ENCODE measurements at regions not wholly inside any gene's neighbourhood (a gene's known extent, or its start where the extent isn't known, plus 50 kb on each side); places are given as distances from the start of the nearest gene placed in this dataset.

DNA sequence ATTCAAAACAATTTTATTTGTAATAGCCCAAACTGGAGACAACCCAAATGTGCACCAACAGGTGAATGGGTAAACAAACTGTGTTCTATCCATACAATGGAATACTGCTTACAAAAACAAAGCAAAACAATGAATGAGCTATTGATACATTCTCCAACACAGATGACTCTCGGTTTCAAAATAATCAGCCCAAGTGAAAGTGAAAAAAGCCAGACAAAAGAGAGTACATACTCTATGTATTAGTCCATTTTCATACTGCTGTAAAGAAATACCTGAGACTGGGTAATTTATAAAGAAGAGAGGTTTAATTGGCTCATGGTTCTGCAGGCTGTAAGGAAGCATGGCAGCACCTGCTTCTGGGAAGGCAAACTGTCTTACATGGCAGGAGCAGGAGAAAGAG, 65.2 kb upstream of the LRCH1 start:
- Histone ChIP-seq H3K4me1 (ENCODE audit: low read length) (no peaks in the 10 kb centered on the region), H4K20me1 (ENCODE audit: insufficient read depth, low read depth, low read length) (no peaks in the 10 kb centered on the region)

GRCh38 chr13:46486270-46486669, 66.7 kb upstream of the LRCH1 start:
- no peak overlapping the region for H3K9ac ChIP-seq (ENCODE audit: low read length)
- H3K9me2 ChIP-seq (replicated peaks; ENCODE audit: insufficient read depth, low read length): no peaks in the 10 kb centered on the region
- H2AFZ ChIP-seq (ENCODE audit: low read length): no peak overlapping the region
- peaks cover 20% of the 10 kb centered on the region for H3K9me3 ChIP-seq (ENCODE audit: low read length)
- H3K79me2 ChIP-seq (ENCODE audit: low read length): no peaks in the 10 kb centered on the region
- no peak overlapping the region for H3K27ac ChIP-seq (ENCODE audit: low read length)
- no peaks in the 10 kb centered on the region for H4K20me1 ChIP-seq (ENCODE audit: insufficient read depth, low read depth, low read length)
- H3K27me3 ChIP-seq (ENCODE audit: low read length): 0 out of 2 replicates have a peak, but pooled peaks cover 3% of the 10 kb centered on the region
- no peak overlapping the region for H3K4me2 ChIP-seq (ENCODE audit: low read depth, low read length, poor library complexity, severe bottlenecking)
- no peak for DNase-seq
- H3K4me1 ChIP-seq (ENCODE audit: low read length): no peaks in the 10 kb centered on the region
- H3K4me3 ChIP-seq (ENCODE audit: low read length): no peak overlapping the region
- H3K36me3 ChIP-seq (ENCODE audit: insufficient read depth, low read length): no peaks in the 10 kb centered on the region

More for the DNA sequence above, 65.2 kb upstream of the LRCH1 start:
- Histone ChIP-seq H3K27me3 (ENCODE audit: low read length) (0 out of 2 replicates have a peak, but pooled peaks cover 3% of the 10 kb centered on the region), H3K4me3 (ENCODE audit: low read length) (no peak overlapping the region), H3K79me2 (ENCODE audit: low read length) (no peaks in the 10 kb centered on the region), H3K9me3 (ENCODE audit: low read length) (peaks cover 20% of the 10 kb centered on the region), H2AFZ (ENCODE audit: low read length) (no peak overlapping the region), H3K27ac (ENCODE audit: low read length) (no peak overlapping the region), H3K4me2 (ENCODE audit: low read depth, low read length, poor library complexity, severe bottlenecking) (no peak overlapping the region), H3K9ac (ENCODE audit: low read length) (no peak overlapping the region), H3K9me2 (replicated peaks; ENCODE audit: insufficient read depth, low read length) (no peaks in the 10 kb centered on the region), H3K36me3 (ENCODE audit: insufficient read depth, low read length) (no peaks in the 10 kb centered on the region)
- DNase-seq: no peak

DNA sequence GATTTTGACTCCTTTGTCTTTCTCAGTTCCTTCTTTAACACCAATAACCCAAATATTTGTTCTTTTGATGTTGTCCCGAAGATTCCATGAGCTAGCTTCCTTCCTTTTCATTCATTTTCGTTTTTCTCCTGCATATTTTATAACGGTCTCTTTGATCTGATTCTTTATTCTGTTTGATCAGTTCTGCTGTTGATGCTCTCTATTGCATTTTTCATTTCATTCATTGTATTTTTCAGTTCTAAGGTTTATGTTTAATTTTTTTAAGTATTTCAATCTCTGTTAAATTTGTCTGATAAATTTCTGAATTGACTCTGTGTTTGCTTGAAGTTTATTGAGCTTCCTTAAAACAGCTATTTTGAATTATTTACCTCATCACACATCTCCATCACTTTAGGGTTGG, 68.4 kb upstream of the LRCH1 start:
- Histone ChIP-seq H3K27ac (ENCODE audit: low read length) (no peak overlapping the region), H3K36me3 (ENCODE audit: insufficient read depth, low read length) (no peaks in the 10 kb centered on the region), H3K79me2 (ENCODE audit: low read length) (no peaks in the 10 kb centered on the region), H3K4me2 (ENCODE audit: low read depth, low read length, poor library complexity, severe bottlenecking) (no peak overlapping the region), H3K9me3 (ENCODE audit: low read length) (peaks cover 20% of the 10 kb centered on the region), H3K4me1 (ENCODE audit: low read length) (no peaks in the 10 kb centered on the region), H3K4me3 (ENCODE audit: low read length) (no peak overlapping the region), H3K9ac (ENCODE audit: low read length) (no peak overlapping the region), H3K9me2 (replicated peaks; ENCODE audit: insufficient read depth, low read length) (no peaks in the 10 kb centered on the region), H2AFZ (ENCODE audit: low read length) (no peak overlapping the region), H3K27me3 (ENCODE audit: low read length) (0 out of 2 replicates have a peak, but pooled peaks cover 3% of the 10 kb centered on the region), H4K20me1 (ENCODE audit: insufficient read depth, low read depth, low read length) (no peaks in the 10 kb centered on the region)
- DNase-seq: peak; percentile 42

- Histone ChIP-seq H3K79me2 (ENCODE audit: low read length) (no peaks in the 10 kb centered on the region), H2AFZ (ENCODE audit: low read length) (no peak overlapping the region), H3K27ac (ENCODE audit: low read length) (no peak overlapping the region), H3K4me1 (ENCODE audit: low read length) (no peaks in the 10 kb centered on the region), H3K27me3 (ENCODE audit: low read length) (no peaks in the 10 kb centered on the region), H3K9me3 (ENCODE audit: low read length) (peaks cover 15% of the 10 kb centered on the region), H3K9me2 (replicated peaks; ENCODE audit: insufficient read depth, low read length) (no peaks in the 10 kb centered on the region), H4K20me1 (ENCODE audit: insufficient read depth, low read depth, low read length) (no peaks in the 10 kb centered on the region), H3K4me2 (ENCODE audit: low read depth, low read length, poor library complexity, severe bottlenecking) (no peak overlapping the region), H3K9ac (ENCODE audit: low read length) (no peak overlapping the region), H3K4me3 (ENCODE audit: low read length) (no peak overlapping the region), H3K36me3 (ENCODE audit: insufficient read depth, low read length) (no peaks in the 10 kb centered on the region)
- no peak for DNase-seq
Observed at GRCh38 chr13:46481166-46481565, 71.8 kb upstream of the LRCH1 start.

- H3K9ac ChIP-seq (ENCODE audit: low read length): no peak overlapping the region
- no peaks in the 10 kb centered on the region for H4K20me1 ChIP-seq (ENCODE audit: insufficient read depth, low read depth, low read length)
- no peaks in the 10 kb centered on the region for H3K79me2 ChIP-seq (ENCODE audit: low read length)
- DNase-seq: no peak
- no peaks in the 10 kb centered on the region for H3K27me3 ChIP-seq (ENCODE audit: low read length)
- no peaks in the 10 kb centered on the region for H3K9me2 ChIP-seq (replicated peaks; ENCODE audit: insufficient read depth, low read length)
- no peaks in the 10 kb centered on the region for H3K4me1 ChIP-seq (ENCODE audit: low read length)
- no peak overlapping the region for H3K4me3 ChIP-seq (ENCODE audit: low read length)
- no peak overlapping the region for H2AFZ ChIP-seq (ENCODE audit: low read length)
- H3K9me3 ChIP-seq (ENCODE audit: low read length): peaks cover 14% of the 10 kb centered on the region
- H3K36me3 ChIP-seq (ENCODE audit: insufficient read depth, low read length): no peaks in the 10 kb centered on the region
- H3K4me2 ChIP-seq (ENCODE audit: low read depth, low read length, poor library complexity, severe bottlenecking): no peak overlapping the region
- no peak overlapping the region for H3K27ac ChIP-seq (ENCODE audit: low read length)
Observed at GRCh38 chr13:46480131-46480530, 72.8 kb upstream of the LRCH1 start.

DNA sequence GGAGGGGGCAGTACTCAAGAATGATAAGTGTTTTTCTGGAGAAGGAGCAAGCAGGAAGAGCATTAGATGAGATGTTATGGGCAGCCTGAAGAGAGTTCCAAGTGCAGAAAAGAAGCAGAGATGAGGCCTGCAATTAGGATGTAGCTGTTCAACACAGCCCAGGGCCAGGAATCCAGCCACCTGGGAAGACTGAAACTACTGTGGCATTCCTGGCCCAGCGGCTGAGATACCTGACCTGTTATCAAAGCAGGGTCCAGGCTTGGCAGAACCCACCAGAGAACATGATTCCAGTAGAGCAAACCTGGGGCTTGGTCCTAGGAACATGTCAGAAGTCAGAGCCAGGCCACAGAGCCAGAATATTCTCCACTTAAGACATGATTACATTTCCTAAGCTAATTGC, 73.3 kb upstream of the LRCH1 start:
- no peak overlapping the region for H3K4me2 ChIP-seq (ENCODE audit: low read depth, low read length, poor library complexity, severe bottlenecking)
- no peak overlapping the region for H2AFZ ChIP-seq (ENCODE audit: low read length)
- no peak overlapping the region for H3K9ac ChIP-seq (ENCODE audit: low read length)
- H3K4me3 ChIP-seq (ENCODE audit: low read length): no peak overlapping the region
- H3K4me1 ChIP-seq (ENCODE audit: low read length): no peaks in the 10 kb centered on the region
- H3K27ac ChIP-seq (ENCODE audit: low read length): no peak overlapping the region
- no peaks in the 10 kb centered on the region for H4K20me1 ChIP-seq (ENCODE audit: insufficient read depth, low read depth, low read length)
- peaks cover 10% of the 10 kb centered on the region for H3K9me3 ChIP-seq (ENCODE audit: low read length)
- H3K27me3 ChIP-seq (ENCODE audit: low read length): no peaks in the 10 kb centered on the region
- no peaks in the 10 kb centered on the region for H3K36me3 ChIP-seq (ENCODE audit: insufficient read depth, low read length)
- no peaks in the 10 kb centered on the region for H3K9me2 ChIP-seq (replicated peaks; ENCODE audit: insufficient read depth, low read length)
- H3K79me2 ChIP-seq (ENCODE audit: low read length): no peaks in the 10 kb centered on the region
- no peak for DNase-seq

GRCh38 chr13:46479283-46479682, 73.7 kb upstream of the LRCH1 start:
- Histone ChIP-seq H3K9me2 (replicated peaks; ENCODE audit: insufficient read depth, low read length) (no peaks in the 10 kb centered on the region), H2AFZ (ENCODE audit: low read length) (no peak overlapping the region), H3K79me2 (ENCODE audit: low read length) (no peaks in the 10 kb centered on the region)

DNA sequence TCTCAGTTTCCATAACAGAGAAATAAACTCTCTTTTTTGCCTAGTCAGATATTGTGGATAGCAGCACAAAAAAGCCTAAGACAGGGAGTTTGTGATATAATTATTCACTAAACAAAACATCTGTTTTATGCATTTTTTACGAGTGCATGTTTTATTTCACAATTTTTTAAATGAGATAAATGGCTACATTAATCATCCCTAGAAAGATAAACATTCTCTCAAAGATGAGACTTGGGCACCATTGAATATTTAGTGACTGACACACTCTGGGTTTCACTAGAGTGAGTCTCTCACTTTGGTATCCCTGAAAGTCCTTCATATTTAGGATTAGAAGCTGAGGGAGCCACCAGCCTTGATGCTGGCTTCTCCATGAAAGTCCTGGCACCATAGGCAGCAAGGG, 74.3 kb upstream of the LRCH1 start:
- no peak overlapping the region for H3K9ac ChIP-seq (ENCODE audit: low read length)
- H3K27ac ChIP-seq (ENCODE audit: low read length): no peak overlapping the region
- no peaks in the 10 kb centered on the region for H4K20me1 ChIP-seq (ENCODE audit: insufficient read depth, low read depth, low read length)
- H2AFZ ChIP-seq (ENCODE audit: low read length): no peak overlapping the region
- no peak overlapping the region for H3K4me3 ChIP-seq (ENCODE audit: low read length)
- no peak overlapping the region for H3K4me2 ChIP-seq (ENCODE audit: low read depth, low read length, poor library complexity, severe bottlenecking)
- H3K9me2 ChIP-seq (replicated peaks; ENCODE audit: insufficient read depth, low read length): no peaks in the 10 kb centered on the region
- no peaks in the 10 kb centered on the region for H3K79me2 ChIP-seq (ENCODE audit: low read length)
- no peaks in the 10 kb centered on the region for H3K27me3 ChIP-seq (ENCODE audit: low read length)
- DNase-seq: no peak
- peaks cover 1% of the 10 kb centered on the region; the same call in 1 of the 2 replicates for H3K9me3 ChIP-seq (ENCODE audit: low read length)
- no peaks in the 10 kb centered on the region for H3K4me1 ChIP-seq (ENCODE audit: low read length)
- H3K36me3 ChIP-seq (ENCODE audit: insufficient read depth, low read length): no peaks in the 10 kb centered on the region

More at GRCh38 chr13:46479283-46479682, 73.7 kb upstream of the LRCH1 start:
- no peak overlapping the region for H3K9ac ChIP-seq (ENCODE audit: low read length)
- DNase-seq: no peak
- H3K9me3 ChIP-seq (ENCODE audit: low read length): peaks cover 8% of the 10 kb centered on the region
- no peaks in the 10 kb centered on the region for H3K27me3 ChIP-seq (ENCODE audit: low read length)
- no peak overlapping the region for H3K4me3 ChIP-seq (ENCODE audit: low read length)
- no peak overlapping the region for H3K4me2 ChIP-seq (ENCODE audit: low read depth, low read length, poor library complexity, severe bottlenecking)
- H3K36me3 ChIP-seq (ENCODE audit: insufficient read depth, low read length): no peaks in the 10 kb centered on the region
- no peaks in the 10 kb centered on the region for H4K20me1 ChIP-seq (ENCODE audit: insufficient read depth, low read depth, low read length)
- H3K4me1 ChIP-seq (ENCODE audit: low read length): no peaks in the 10 kb centered on the region
- H3K27ac ChIP-seq (ENCODE audit: low read length): no peak overlapping the region

GRCh38 chr13:46476174-46476573, 76.8 kb upstream of the LRCH1 start:
- no peaks in the 10 kb centered on the region for H3K9me2 ChIP-seq (replicated peaks; ENCODE audit: insufficient read depth, low read length)
- no peaks in the 10 kb centered on the region for H3K9me3 ChIP-seq (ENCODE audit: low read length)
- H3K9ac ChIP-seq (ENCODE audit: low read length): no peak overlapping the region
- no peak overlapping the region for H3K4me2 ChIP-seq (ENCODE audit: low read depth, low read length, poor library complexity, severe bottlenecking)
- H3K27ac ChIP-seq (ENCODE audit: low read length): no peak overlapping the region
- no peak overlapping the region for H3K4me3 ChIP-seq (ENCODE audit: low read length)
- DNase-seq: no peak
- H3K27me3 ChIP-seq (ENCODE audit: low read length): no peaks in the 10 kb centered on the region
- H3K36me3 ChIP-seq (ENCODE audit: insufficient read depth, low read length): no peaks in the 10 kb centered on the region
- H3K79me2 ChIP-seq (ENCODE audit: low read length): no peaks in the 10 kb centered on the region
- no peak overlapping the region for H2AFZ ChIP-seq (ENCODE audit: low read length)
- no peaks in the 10 kb centered on the region for H3K4me1 ChIP-seq (ENCODE audit: low read length)
- no peaks in the 10 kb centered on the region for H4K20me1 ChIP-seq (ENCODE audit: insufficient read depth, low read depth, low read length)

Data from Karpas-422 (cell line).